ENCODE measurements at regions not wholly inside any gene's neighbourhood (a gene's known extent, or its start where the extent isn't known, plus 50 kb on each side); places are given as distances from the start of the nearest gene placed in this dataset.
"Not testable (repeated sequence)": the region's sequence is repeated elsewhere in the genome, so short reads cannot be mapped to it uniquely, and the experiment has no call there.

DNA sequence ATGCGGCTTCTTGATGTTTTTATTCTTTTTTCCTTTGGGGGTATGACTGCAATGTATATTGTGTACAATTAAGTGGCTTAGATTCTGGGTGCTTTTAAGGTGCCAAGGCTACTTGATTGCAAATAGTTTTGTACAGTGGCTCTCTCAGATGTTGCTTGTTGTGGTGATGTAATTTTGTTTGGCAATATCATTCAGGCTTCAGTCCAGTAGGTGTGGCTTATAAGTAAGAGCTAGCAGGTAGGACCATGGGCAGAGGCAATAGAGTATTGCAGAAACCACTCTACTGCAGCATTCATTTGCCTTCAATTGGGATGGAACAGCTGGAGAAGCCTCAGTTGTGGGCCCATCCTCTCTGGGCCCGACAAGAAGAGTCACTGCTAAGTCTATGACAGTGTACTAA is 407.9 kb upstream of the MAN1A1 start:
- DNase-seq, result no peak

DNA sequence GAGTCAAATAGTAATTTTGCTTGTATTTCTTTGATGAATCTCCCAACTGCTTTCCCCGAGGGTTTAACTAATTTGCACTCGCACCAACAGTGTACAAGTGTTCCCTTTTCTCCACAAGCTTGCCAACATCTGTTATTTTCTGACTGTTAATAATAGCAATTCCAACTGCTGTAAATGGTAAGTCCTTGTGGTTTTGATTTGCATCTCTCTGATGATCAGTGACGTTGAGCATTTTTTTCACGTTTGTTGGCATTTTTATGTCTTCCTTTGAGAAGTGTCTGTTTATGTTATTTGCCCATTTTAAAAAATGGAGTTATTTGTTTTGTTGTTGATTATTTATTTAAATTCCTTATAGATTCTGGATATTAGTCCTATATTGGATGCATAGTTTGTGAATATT is 399.8 kb upstream of the MAN1A1 start:
- DNase-seq, result no peak

DNA sequence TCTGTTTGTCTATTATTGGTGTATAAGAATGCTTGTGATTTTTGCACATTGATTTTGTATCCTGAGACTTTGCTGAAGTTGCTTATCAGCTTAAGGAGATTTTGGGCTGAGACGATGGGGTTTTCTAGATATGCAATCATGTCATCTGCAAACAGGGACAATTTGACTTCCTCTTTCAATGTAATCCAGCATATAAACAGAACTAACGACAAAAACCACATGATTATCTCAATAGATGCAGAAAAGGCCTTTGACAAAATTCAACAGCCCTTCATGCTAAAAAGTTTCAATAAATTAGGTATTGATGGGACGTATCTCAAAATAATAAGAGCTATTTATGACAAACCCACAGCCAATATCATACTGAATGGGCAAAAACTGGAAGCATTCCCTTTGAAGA is 399.0 kb upstream of the MAN1A1 start:
- DNase-seq, result not testable (repeated sequence)

DNA sequence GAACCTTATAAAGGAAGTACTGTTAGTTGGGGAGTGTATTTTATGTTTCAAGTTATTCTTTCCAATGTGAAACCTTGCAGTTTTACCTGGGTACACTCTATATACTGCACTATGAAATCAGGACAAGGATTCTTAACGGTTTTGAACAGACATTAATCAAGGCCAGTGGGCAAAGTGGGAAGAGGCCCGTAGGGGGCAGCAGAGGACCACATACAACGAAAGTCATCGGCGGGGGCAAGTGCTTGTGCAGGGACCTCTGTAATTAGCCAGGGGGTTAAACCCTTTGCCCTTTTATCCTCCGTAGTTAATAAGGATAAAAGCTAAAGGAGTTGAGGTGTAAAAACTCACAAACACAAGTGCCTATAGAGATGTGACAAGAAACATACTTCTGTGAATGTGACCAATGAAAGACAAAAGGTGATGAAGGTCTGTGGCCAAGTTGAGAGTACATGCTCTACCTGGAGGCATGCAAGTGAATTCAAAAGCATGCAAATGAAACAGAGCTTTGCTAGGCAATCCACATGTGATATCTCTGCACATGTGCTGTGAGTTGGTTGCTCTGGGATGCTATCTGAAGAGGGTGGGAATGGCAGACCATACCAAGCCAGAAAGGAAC is 392.7 kb upstream of the MAN1A1 start:
- peak; percentile 39 for DNase-seq

DNA sequence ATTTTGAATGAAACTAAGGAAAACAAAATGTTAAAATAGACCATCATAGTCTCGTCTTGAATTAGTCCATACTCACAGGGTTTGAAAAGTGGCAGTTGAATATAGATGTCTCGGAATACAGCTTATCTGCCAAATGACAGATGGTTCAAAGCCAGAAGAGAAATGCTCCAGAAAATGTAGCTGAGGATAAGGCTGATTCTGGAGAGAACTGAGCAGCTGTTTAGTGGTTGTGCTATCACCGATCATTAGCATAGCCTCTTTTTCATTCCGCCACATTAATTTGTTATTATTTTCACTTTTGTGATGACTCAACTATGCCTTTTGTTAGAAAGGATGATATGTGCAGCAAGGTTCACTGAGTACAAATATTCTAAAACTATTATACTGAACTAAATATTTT is 390.2 kb upstream of the MAN1A1 start:
- DNase-seq, result no peak

DNA sequence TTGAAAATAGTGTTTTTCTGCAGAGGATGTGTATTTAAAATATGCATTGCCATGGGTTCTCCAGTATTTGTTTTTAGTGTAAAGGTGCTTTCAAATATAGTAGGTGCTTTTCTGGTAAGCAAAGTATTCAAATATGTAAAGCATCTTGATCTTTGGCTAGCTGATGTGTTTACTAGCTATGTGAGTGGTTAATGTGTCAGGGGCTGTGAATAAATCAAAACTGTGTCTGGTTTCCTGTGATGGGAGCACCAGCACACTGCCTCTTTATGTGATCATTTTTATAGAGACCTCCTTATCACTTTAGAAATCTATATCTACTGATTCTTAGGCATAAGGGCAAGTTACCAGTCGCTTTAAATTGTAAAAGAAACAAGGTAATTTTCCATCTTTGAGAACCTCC is 388.9 kb upstream of the MAN1A1 start:
- DNase-seq, result no peak

DNA sequence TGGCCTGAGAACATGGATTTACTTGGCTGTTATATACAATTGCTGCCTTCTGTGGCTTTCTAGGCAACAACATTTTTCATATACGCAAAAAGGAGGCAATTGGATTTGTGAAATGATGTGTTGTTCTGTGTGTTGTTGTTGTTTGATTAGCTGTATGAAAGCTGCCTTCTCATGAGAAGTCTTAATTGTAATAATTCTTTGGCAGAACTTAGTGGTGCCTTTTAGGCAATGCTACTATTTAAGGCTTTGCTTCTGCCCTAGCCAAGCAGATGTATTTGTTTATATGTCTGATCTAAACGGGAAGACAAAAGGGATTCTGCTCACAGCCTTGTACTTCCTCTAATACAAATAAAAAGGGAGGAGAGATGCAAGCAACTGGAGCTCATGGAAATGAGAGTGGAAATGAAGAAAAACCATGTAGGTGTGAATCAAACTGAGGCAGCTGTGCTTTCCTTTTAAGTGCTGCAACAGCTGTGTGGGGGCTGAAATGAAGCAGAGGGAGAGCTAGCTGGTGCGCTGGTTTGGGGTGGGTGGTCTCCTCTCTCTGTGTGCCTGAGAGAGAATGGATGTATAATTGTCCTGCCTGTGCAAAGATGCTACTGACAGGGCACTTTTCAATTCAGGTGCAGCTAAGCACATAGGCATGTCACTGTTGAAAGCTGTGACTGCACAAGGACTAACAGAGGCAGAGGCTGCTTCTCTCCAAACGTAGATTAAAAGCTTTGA is 386.9 kb upstream of the MAN1A1 start:
- DNase-seq, result no peak

DNA sequence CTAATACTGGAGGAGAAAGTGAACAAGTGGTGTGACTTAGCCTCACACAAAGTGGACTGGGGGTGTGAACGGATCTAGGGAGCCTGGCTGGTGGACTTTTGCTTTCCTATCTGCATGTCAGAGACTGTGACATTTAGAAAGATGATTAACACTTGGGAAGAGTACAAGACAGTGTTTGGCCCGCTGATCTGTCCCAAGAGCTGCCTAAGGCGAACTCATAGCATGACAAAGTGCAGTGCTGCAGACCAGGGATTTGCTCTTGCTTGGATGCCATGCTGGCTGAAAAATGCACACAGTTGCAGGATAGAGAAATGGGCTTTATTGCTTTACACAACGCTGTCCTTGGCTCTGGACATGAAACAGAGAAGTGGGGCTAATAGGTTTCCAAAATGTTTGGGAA is 386.0 kb upstream of the MAN1A1 start:
- DNase-seq, result no peak

DNA sequence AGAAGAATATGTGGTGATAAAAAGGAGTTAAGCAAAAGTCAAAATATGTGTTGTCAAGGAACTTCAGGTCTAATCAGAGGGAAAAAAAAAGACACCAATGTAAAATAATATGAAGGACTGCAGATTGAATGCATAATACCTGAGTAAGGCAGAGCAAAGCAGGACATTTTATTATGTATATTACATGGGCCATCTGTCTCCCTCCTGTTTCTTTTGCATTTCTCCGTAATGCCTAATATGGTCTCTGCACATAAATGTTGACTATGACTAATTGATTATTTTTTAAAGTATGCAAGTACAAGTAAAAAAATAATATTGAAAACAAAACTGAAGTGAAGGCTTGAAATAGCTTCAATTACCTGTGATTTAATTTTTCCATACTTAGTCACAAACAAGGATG is 384.7 kb upstream of the MAN1A1 start:
- no peak for DNase-seq

DNA sequence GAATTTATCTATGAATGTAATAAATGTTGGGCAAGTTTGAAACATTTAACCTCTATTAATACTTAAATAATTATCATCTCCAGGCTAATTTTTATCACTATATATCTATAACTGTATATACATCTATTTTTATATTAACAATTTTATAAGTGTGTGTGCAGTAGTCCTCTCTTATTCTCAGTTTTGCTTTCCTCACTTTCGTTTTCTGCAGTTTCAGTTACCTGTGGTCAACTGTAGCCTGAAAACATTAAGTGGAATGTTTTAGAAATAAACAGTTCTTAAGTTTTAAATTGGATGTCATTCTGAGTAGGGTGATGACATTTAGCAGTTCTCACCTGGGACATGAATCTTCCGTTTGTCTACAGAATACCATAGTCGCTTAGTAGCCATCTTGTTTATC is 379.4 kb upstream of the MAN1A1 start:
- no peak for DNase-seq

DNA sequence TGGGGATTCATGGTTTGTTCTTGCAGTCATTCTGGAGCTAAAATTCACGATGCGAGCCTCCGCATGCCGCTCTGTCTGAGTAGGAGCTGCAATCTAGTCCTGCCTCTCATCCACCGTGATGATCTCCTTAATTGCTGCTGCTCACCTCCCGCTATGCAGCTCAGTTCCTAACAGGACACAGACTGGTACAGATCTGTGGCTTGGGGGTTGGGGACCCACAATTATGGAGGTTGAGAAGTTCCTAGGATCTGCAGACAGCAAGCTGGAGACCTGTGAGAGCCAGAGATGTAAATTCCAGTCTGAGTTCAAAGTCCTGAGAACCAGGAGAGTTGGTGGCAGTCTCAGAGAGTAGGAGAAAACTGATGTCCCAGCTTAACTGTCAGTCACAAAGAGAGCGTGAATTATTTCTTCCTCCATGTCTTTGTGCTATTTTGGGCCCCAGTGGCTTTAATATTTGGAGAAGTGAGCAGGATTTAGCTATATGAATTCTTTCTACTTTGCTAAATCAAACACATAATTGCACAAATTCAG is 378.7 kb upstream of the MAN1A1 start:
- no peak for DNase-seq

DNA sequence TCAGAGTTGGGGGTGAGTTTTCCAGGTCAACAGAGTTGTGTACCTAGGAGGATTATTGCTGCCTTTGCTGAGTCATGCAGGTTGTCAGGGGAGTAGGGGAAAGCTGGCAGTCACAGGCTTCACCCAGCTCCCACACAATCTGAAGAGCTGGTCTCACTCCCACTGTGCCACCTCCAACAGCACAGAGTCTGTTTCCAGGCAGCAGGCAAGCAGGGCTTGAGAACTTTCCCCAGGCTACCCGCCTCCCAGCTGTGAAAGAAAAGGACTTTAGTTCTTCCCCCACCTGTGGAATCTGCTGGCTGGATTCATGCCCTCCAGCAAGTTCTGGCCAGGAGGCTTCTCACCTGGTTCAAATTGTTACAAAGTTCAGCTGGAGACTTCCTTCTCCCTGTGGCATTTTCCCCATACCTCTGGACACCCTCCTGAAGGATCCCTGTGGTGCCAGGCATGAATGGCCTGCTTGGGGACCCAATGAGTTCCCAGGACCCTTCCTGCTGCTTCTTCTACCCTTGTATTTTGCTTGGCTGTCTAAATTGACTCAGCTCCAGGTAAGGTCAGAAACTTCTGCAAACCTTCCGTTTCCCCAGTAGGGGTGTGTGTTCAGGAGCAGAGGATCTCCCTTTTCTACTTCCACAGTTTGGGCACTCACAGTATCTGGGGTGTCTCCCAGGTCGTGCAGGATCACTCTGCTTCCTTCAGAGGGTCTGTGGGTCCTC is 378.1 kb upstream of the MAN1A1 start:
- DNase-seq, result no peak

DNA sequence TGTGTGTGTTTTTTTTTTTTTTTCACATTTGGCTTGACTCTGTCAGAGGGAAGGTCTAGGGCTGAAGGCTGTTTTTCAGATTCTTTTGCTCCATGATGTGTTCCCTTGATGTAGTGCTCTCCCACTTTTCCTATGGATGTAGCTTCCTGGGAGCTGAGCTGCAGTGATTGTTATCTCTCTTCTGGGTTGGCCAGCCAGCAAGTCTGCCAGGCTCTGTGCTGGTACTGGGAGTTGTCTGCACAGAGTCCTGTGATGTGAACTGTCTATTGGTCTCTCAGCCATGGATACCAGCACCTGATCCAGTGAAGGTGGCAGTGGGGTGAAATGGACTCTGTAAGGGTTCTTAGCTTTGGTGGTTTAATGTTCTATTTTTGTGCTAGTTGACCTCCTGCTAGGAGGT is 377.4 kb upstream of the MAN1A1 start:
- not testable (repeated sequence) for DNase-seq

DNA sequence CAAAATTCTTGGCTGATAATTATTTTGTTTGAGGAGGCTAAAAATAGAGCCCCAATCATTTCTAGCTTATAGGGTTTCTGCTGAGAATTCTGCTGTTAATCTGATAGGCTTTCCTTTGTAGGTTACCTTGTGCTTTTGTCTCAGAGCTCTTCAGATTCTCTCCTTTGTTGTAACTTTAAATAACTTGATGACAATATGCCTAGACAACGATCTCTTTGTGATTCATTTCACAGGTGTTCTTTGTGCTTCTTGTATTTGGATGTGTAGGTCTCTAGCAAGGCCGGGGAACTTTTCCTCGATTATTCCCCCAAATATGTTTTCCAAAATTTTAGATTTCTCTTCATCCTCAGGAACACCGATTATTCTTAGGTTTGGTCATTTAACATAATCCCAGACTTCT is 376.5 kb upstream of the MAN1A1 start:
- no peak for DNase-seq

DNA sequence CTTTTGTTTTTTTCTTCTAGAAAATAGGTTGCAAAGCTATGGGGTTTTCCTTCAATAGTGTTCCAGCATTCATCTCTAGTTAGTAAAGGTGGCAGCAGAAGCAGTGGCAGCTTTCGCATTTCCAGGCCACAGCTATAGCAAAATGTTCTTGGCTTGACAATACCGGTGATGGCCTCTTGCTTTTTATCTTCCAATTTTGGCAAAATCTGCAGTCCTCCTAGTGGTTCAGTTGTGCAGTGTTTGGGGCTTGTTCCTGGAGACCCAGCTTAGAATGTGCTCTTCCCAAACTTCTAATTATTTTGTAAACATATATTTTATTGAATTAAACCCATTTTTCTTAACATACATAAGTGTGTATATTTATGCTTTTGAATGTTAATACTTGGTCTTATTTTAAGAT is 370.6 kb upstream of the MAN1A1 start:
- no peak for DNase-seq

DNA sequence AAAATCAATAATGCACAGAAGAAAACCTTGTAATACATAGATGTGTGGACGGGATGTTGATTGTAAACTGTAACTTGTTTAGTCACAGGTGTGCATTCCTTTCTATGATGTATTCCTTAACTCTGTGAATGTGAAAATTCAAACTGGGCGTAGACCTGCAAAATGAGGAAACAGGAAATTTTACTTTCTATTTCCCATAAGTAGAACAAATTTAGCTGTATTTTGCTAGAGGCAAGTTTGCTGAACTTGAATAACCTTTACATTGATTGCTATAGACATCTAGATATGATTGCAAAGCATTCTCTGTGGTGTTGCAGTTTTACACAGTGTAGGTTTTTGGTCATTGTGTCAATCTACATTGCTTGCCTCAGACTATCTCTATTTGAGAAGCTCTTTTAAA is 368.4 kb upstream of the MAN1A1 start:
- no peak for DNase-seq

DNA sequence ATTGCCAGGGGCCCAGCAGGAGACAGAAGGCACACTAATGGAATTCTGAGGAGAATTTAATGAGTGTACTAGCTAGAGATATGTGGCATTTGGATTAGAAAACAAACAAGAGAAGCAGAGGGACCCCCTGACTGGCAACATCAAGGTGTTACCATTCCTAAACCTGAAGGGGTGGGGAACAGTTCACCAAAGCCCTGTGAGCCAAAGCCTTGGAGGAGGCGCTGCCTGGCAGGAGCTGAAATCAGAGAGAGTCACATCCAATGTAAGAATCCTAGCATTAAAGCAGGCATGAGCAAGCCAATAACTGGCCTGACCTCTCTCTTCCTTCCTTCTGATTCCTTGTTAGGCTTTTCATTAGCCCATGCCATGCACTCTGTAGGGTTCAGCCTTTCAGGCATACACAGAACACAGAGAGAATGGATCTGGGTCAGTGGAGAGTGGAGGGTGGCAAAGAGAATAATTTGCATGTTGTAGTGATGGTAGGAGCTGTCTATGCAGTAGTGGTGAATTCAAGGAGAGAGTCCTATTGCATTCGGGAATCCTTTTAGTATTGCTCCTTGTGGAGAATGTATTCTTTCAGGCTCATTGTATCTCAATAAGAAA is 367.2 kb upstream of the MAN1A1 start:
- DNase-seq, result no peak

DNA sequence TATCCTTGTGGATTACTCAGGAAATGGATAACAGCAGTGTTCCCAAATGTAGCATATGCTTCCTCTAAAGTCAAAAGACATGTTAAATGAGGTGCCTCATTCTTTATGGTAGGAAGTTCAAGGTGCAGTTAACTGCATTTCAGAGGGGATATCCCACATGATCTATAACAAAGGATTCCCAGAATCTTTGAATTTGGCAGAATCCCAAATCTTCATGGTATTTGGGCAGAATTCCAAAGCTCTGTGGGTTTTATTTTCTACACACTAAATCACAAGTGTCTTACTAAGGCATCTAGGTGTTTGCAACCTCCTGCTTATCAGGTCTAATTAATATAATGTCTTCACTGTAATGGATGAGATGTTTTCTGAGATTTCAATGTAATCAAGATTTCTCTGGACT is 364.3 kb upstream of the MAN1A1 start:
- DNase-seq, result no peak

DNA sequence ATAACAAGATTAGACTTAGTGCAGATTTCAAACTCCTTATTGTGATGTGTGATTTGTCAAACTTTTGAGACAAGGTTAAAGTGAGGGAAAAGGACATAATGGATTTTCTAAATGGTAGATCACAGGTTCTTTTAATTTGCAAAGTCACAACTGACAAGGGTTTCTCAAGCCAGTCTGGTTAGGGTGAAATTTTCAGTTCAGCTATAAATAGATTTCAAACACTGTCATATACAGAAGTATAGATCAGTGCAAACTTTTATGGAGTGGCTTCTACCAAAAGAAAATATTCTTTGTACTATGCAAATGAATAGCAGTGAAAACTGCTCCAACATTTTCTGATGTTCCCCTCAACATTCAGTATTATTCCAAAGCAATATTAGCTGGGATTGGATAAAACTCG is 337.1 kb upstream of the MAN1A1 start:
- no peak for DNase-seq

DNA sequence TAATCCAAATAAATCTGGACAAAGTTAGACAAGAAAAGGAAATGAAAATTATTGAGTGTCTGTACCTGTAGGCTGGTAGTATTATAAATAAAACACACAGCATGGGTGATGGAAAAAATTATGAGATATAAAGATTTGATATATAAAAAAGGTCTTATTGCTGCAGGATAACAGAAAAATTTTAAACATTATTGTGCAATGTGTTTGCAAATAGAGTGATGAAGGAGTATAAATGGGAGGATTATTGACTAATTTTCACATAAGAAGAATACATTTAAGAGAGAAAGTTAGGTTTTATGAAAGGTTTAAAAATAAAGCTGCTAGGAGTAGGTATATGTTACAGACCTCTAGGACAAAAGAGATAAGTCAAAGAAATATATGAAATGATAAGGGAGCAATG is 336.7 kb upstream of the MAN1A1 start:
- DNase-seq, result no peak

DNA sequence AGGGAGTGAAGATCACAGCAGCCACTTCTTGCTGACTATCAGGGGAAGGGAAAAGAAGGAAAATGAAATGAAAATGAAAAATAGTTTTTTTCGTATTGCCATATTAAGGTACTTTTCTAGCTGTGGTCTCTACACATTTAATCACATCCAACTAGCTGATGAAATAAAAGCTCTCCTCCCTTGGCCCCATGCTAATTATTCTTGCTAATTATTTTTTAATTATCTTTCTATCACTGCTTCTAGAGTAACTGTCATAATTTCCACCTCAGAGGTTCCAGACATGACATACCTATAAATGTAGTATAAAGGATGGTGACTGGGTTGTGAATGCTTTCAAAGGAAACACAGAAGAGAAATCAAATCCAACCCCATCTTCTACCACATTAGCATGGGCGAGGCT is 334.1 kb upstream of the MAN1A1 start:
- DNase-seq, result no peak

DNA sequence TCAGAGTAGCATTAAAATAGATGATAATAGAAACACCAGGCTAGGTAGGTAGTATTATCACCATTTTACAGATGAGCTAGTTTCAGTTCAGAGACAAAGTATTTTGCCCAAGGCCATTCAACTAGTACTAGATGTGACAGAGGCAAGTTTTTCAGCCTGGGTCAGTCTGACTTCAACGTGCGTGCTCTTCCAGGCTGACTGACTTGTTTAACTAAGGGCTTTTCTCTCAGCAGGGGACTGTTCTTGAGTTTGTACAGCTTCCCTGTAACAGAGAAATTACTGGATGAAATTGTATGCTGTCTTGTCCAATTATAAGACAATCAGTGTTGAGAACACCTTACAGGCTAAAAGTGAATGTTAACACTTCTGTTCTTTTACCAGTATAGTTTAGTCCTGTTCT is 333.5 kb upstream of the MAN1A1 start:
- DNase-seq, result no peak

DNA sequence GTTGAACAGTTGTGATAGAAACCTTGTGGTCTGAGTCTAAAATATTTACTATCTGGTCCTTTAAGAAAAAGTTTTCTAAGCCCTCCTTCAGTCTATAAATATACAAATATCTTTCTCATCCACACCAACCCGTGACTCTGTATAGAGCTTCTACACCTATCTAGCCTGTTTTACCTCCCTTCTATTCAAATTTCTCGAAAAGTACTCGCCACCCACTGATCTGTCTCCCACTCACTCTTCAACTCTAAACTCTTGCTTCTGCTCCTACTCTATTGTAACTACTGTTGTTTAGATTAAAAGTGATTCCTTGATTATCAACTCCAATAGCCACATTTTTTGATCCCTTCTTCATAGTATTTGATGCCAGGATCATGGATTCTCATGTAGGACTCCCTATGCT is 329.4 kb upstream of the MAN1A1 start:
- no peak for DNase-seq

DNA sequence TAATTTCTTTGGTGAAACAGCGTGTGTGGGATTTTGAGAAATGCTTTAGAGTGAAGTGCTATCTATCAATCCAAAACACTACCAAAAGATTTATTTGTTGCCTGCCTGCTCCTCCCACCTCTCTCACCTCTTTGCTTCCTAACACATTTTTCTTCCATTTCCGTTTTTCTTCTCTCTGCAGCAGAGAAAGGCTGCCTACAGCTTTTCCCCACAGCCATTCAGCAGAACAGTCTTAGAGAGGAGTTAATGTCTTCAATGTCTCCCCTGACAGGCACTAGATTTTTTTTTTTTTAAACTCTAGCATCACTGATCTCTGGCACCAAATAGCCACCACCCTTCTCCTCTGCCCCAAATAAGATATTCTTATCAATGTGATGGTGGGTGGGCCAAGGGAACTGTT is 327.8 kb upstream of the MAN1A1 start:
- DNase-seq, result no peak

All from NCI-H524 treated with DMSO at 0.1 percent for 48 hours (cell line).